GM13976 (cell line): ENCODE measurements at regions not wholly inside any gene's neighbourhood (a gene's known extent, or its start where the extent isn't known, plus 50 kb on each side); places are given as distances from the start of the nearest gene placed in this dataset.

Source experiments
- DNase-seq: peaks from one replicate; pipeline ENCODE4 v3.0.0; 2012; ENCODE audit warnings: low spot score
- in situ Hi-C: fragments of 300-500 bp; cut with MboI; formaldehyde crosslinking; loops from one replicate; pipeline ENCODE4 v1.12.0; 2022; ENCODE audit warnings: low sequenced_read_pairs, mixed read lengths, inconsistent platforms; ENCODE audit not compliant: unreplicated experiment
- TF ChIP-seq, protein P1 (sequence below): IDR thresholded peaks from 2 replicates; pipeline ENCODE4 v1.5.1; 2012; ENCODE audit warnings: borderline replicate concordance, mild to moderate bottlenecking; ENCODE audit not compliant: insufficient read depth; ENCODE audit errors: extremely low read depth, missing control alignments, control extremely low read depth

GRCh38 chr22:34004058-34004457 lies 83.8 kb upstream of the LARGE1 start:
- in situ Hi-C loops = no loop called here
- TF ChIP-seq, protein P1, sequence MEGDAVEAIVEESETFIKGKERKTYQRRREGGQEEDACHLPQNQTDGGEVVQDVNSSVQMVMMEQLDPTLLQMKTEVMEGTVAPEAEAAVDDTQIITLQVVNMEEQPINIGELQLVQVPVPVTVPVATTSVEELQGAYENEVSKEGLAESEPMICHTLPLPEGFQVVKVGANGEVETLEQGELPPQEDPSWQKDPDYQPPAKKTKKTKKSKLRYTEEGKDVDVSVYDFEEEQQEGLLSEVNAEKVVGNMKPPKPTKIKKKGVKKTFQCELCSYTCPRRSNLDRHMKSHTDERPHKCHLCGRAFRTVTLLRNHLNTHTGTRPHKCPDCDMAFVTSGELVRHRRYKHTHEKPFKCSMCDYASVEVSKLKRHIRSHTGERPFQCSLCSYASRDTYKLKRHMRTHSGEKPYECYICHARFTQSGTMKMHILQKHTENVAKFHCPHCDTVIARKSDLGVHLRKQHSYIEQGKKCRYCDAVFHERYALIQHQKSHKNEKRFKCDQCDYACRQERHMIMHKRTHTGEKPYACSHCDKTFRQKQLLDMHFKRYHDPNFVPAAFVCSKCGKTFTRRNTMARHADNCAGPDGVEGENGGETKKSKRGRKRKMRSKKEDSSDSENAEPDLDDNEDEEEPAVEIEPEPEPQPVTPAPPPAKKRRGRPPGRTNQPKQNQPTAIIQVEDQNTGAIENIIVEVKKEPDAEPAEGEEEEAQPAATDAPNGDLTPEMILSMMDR = no peak
- no peak for DNase-seq

GRCh38 chr22:34010259-34010658 lies 90.0 kb upstream of the LARGE1 start:
- in situ Hi-C loops = no loop called here
- DNase-seq = no peak
- TF ChIP-seq, protein P1 = no peak

DNA sequence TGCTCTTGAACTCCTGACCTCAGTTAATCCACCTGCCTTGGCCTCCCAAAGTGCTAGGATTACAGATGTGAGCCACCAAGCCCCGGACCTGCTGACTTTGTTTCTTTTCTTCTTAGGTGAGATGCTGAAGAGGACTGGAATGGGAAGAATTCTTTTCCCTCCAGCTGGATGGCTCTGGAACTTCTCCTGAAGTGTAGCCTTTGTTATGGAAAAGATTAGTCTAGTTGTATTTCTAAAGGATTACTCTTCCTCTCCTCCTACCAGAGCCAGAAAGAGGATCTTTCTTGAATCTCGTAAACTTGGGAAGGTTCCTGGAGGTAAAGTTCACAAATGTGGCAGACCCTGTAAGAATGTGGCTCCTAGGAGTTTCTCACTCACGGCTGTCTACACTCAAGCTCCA lies 95.4 kb upstream of the LARGE1 start:
- in situ Hi-C loops = no loop called here
- TF ChIP-seq, protein P1 = no peak
- no peak for DNase-seq

DNA sequence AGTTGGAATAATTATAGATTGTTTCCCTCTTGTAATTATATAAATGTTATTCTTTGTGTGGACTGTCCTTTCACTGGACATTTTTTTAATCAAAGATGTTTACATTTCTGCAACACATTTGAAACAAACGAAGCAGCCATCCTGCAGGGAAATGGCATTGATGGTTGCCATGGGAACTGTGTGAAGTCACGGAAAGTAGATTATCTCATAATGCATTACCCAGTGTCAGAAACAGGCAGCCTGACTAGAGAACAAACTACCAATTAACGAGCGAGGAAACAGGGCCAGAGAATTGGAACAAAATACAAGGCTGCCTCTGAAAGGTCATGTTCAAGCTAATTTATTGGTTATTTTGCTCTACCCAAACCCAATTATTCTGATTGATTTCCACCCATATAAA lies 96.9 kb upstream of the LARGE1 start:
- no peak for DNase-seq
- TF ChIP-seq, protein P1 = no peak

DNA sequence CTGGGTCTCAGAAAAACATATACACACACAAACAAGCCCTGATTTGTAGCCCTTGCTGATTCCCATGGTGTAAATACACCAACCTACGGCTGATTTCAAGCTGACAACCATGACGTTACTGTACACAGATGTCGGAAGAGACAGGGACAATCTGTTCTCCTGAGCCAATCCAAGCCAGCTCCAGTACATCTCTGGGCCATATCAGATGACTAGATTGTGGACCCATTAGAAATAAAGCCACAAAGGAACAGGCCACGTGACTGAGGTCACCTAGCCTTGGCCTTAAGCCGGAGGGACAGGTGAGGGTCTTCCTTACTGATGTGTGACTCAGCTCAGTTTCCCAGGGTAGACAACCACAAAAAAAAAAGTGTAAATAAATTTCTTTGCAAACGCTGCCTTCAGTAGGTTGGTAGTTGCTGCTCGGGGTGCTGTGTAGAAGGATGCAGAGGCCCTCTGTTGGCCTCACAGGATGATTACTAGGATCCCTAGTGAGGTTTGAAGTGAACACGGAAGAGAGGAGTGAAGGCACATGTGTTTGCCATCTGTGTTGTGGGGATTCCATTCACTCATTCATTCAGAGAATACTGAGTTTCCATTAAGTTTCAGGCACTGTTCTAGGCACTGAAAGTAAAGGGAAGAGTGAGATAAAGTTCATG lies 99.0 kb upstream of the LARGE1 start:
- in situ Hi-C loops = no loop called here
- TF ChIP-seq, protein P1 = no peak
- DNase-seq = no peak

More for the DNA sequence above, 96.9 kb upstream of the LARGE1 start:
- in situ Hi-C loops = no loop called here

DNA sequence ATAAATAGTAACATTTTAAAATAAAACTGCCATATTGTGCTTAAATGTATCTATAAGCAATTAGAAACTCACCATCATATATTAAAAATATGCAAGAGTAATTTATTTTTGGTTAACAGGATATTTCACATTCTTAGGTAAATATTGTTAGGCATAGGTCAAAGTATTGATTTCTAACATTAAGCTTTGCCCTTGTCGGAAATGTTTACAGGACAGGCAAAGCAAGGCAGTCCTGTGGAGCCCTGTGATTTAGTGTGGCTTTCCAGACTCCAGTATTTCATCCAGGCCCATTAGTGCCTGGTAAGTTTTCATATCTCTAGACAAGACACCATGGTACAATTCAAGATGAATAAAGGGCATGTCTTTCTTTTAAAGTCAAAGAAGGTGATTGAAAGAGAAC lies 114.9 kb upstream of the LARGE1 start:
- TF ChIP-seq, protein P1 = no peak
- no peak for DNase-seq
- in situ Hi-C loops = no loop called here
